GM19238 (cell line): ENCODE measurements at regions not wholly inside any gene's neighbourhood (a gene's known extent, or its start where the extent isn't known, plus 50 kb on each side); places are given as distances from the start of the nearest gene placed in this dataset.
"Not testable (repeated sequence)": the region's sequence is repeated elsewhere in the genome, so short reads cannot be mapped to it uniquely, and the experiment has no call there.

Experiments used
- DNase-seq: peaks from one replicate; pipeline ENCODE4 v3.0.0; 2011; ENCODE audit warnings: low spot score; ENCODE audit not compliant: insufficient read length

DNA sequence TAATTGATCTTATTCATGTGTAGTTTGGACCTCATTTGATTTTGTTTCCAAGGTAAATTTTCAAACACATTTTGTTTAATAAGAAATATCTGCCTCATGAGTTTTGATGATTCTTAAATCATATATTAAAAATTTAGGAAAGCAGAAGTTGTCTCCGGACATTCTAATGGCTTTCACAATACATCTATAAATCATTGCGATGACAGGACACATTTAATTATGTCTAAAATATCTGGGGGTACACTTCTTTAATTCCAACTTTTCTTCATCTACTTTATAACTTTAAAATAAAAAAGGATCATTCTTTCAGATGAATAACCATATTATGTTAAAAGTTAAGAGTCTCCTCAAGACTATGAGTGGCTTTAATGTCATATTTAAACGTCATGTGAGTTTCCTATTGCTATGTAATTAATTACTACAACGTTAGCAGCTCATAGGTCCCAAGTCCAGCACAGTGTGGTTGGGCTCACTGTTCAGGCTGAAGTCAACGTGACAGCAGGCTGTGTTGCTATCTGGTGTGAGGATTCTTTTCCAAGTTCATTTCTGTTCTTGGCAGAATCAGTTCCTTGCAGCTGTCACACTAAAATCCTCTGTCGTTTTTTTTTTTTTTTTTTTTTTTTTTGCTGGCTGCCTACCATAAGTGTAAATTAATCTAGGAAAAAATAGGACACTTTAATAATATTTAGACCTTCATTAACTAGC is 893.5 kb downstream of the LTN1 start:
- no peak for DNase-seq

DNA sequence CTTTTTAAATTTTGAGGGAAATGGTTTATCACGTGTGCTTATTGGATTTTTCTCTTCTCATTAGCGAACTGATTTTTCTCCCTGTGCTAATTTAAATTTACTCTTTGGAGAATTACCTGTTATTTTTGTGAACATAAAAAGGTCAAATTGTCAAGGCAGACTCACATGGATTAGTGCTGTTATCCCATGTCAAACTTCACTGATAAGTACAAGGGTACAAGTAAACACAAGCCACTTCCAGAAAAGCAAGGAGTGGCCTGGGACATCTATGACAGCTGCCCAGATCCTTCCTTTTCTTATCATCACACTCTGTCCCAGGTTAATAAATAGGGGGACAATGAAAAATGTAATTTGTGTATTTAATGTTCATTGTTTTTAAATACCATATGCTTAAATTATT is 901.2 kb downstream of the LTN1 start:
- no peak for DNase-seq

DNA sequence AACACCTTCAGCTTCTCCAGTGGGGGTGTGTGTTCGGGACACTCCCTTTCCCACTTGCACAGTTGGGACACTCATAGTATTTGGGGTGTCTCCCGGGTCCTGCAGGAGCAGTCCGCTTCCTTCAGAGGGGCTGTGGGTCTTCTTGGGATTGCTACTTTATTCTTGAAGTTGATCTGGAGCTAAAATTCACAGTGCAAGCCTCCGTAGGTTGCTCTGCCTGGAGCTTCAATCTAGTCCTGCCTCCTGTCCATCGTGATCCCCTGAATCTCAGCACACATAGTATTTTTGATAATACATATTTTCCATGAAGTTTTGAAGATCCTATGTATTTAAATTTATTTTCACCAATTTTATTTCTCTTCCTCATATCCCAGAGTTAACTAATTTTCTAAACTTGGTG is 902.1 kb downstream of the LTN1 start:
- DNase-seq, result no peak

DNA sequence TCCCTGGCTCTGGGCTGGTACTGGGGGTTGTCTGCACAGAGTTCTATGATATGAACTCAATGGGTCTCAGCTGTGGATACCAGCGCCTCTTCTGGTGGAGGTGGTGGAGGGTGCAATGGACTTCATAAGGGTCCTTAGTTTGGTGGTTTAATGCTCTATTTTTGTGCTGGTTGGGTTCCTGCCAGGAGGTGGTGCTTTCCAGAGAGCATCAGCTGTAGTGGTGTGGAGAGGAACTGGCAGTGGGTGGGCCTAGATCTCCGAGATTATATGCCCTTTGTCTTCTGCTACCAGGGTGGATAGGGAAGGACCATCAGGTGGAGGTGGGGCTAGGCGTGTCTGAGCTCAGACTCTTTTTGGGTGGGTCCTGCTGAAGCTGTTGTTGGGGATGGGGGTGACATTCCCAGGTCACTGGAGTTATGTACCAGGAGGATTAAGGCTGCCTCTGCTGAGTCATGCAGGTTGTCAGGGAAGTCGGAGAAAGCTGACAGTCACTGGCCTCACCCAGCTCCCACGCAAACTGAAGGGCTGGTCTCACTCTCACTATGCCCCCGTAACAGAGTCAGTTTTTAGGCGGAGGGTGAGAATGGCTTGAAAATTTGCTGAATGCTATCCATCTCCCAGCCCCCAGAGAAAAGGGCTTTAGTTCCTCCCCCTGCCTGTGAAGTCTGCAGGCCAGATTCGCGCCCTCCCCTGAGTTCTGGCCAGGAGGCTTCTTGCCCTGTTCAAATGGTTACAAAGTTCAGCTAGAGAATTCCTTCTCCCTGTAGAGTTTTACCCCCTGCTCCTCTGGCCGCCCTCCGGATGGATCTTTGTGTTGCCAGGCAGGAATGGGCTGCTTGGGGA is 902.9 kb downstream of the LTN1 start:
- DNase-seq, result no peak

DNA sequence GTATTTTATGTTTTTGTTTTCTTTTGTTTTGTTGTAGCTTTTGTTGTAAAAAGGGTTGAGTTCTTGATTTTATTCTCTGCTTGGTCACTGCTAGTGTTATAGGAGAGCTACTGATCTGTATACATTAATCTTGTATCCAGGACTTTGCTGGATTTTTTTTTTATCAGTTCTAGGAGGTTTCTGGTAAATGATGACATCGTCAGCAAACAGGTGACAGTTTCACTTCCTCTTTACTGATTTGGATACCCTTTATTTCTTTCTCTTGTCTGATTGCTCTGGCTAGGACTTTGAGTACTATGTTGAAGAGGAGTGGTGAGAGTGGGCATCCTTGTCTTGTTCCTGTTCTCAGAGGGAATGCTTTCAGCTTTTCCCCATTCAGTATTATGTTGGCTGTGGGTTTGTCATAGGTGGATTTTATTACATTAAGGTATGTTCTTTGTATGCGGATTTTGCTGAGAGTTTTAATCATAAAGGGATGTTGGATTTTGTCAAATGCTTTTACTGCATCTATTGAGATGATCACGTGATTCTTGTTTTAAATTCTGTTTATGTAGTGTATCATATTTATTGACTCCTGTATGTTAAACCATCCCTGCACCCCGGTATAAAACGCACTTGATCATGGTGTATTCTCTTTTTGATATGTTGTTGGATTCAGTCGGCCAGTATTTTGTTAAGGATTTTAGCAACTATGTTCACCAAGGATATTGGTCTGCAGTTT is 905.7 kb downstream of the LTN1 start:
- no peak for DNase-seq

DNA sequence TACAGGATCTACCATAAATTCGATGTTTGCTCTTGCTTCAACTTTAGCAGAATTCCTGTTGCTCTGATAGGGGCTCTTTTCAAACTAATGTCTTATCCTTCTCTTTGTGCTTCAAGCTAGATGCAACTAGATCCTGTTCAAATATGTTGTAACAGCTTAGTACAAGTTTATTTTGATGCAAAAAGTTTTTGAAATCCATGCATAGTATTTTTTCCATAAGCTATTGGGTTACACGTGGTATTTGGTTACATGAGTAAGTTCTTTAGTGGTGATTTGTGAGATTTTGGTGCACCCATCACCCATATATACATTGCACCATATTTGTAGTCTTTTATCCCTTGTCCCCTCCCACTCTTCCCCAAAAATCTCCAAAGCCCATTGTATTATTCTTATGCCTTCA is 907.7 kb downstream of the LTN1 start:
- no peak for DNase-seq

DNA sequence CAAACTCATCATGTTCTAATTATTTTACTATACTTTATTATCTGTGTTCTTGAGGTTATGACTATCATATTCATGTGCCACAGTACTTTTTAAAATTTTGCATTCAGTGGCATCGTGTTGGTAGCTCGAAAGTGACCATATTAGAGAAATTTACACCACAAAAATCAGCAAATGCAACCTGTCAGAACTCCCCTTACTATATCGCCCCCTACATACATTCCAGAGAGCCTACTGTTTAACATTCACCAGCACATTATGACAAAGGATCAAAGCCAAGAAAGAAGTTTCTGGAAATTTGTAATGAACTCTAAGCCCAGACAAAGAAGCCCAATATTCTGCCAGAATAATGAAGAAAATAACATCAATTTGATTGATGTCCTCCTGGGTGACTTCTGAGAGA is 909.3 kb downstream of the LTN1 start:
- DNase-seq, result no peak

DNA sequence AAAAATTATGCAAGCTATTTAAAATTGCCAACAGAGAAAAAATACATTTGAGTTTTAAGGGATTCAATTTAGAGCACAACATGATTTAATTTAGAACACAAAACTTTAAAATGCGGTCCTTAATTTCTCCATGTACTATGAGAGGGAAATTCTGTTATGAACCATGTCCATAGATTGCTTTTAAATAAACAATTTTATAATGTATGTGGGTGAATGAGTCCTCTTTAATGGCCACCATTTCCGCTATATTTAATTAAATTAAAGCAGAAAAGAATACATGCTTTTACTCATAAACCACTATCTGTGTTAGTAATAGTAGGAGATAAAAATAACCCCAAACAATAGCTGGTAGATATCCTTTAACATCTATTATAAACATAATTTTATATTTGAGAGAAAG is 914.6 kb downstream of the LTN1 start:
- no peak for DNase-seq

DNA sequence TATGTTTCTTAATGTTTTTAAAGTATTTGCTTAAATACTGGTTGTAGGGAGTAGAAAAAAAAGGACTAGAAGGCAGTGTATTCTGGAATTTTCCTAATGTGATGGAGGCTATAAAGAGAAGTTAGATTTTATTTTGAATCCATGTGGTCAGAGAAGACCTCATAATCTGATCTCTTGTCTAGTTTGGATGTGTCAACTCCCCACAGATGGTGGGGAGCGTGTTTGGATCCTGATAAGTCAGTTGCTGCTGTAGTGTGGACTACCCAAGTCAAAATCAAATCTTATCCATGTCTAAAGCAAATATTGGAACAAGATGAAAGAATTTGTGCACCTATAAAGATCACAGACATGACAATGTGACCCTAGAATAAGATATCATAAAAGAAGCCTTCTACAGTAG is 918.0 kb downstream of the LTN1 start:
- DNase-seq, result no peak

DNA sequence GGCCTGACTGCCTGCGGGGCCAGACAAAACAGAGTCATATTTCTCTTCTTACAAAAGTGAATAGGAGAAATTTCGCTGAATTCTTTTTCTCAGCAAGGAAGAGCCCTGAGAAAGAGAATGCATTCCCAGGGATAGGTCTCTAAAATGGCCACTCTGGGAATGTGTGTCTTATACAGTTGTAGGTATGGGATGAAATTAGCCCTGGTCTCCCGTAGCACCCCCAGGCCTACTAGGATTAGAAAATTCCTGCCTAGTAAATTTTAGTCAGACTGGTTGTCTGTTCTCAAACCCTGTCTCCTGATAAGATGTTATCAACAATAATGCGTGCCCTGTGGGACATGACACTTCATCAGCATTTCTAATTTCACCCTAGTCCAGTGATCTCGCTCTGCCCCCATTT is 920.1 kb downstream of the LTN1 start:
- no peak for DNase-seq

DNA sequence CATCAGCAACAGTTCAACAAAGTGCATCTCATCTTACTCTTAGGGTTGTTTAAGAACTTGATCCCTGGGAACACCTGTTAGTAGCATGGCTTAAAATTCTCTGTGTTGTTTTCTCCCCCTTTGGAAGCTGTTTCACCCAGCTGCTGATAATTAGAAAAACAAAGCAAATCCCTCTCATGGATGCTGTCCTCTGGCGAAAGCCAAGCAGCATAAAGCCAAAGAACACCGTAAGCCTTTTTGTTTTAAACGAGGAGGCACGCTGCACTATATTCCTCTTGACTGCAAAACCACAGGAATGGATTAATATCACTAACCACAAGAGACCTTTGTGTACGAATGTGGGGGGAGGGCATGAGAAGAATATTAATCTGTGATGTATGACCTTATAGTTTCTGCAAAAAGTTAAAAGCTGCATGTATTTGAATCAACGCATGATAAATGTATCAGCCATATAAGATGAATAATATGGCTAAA is 923.2 kb downstream of the LTN1 start:
- DNase-seq, result no peak

DNA sequence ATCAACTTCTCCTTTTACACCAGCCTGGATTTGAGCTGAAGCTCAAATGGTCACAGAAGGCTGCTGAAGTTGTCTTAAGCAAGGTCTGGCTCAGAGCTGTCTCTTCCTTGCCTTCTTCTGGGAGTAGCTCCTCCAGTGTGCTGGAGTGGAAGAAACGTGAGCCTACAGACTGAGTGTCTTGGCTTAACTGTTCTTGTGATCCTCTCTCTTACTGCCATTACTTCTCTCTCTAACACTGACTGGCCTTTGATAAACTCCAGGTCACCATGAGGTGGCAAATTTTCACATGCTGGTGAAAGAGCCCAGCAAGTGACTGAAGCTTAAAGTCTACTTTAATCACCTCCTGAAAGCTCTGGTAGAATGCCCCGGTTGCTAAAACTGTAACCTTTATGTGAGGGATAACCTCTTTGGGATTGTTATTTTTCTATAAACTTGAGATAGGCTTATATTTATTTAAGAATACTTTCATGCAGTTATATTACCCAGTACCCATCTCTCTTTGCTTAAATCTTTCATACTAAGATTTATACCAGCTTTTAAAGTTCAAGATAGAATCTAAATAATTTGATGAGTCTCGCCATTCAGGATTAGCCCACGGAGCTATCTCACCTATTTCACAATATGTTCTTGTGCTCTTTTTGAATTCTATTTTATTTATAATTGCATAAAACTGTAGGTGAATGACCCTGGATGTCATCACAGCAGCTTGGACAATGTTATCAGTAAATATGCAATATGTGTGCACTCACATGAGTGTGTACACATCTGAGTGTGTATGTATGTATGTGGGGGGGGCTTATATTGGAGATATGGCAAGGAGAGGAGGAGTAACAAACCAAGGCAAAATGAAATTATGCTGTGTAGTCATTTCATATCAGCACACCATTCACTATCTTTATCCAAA is 924.0 kb downstream of the LTN1 start:
- DNase-seq, result no peak

DNA sequence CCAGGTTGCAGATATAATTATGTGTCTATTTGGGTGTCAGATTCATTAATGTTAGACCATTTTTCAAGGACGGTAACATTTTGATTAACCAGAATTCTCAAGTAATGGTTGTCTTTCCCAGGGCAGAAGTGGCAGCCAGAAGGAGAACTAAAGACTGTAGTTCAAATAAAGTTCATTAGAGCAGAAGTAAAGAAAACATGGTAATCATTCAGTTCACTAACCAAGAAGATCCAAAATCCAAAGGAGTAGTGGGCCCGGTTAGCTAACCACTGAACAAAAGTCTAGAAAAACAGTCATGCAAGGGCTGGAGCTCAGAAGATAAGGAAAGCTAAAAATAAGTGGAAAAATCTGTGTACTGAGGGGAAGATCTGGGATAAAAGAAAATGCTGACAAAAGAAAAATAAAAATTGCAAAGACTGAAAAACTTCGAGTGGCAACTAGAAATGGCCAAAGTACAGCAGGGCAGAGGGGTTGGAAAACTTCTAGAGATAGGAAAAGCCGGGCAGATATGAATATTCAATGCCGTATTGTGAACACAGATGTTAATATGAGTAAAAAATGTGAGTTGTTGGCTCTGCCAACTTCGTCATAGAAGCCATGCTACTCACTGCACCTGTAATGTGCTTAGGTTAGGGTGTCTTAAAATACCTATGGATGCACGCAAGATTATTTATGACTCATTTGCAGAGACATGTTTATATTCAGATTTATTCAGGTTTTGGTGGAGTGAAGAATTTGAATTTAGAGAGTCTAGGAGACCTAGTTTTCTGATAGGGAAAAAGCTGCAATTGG is 925.9 kb downstream of the LTN1 start:
- DNase-seq, result no peak

DNA sequence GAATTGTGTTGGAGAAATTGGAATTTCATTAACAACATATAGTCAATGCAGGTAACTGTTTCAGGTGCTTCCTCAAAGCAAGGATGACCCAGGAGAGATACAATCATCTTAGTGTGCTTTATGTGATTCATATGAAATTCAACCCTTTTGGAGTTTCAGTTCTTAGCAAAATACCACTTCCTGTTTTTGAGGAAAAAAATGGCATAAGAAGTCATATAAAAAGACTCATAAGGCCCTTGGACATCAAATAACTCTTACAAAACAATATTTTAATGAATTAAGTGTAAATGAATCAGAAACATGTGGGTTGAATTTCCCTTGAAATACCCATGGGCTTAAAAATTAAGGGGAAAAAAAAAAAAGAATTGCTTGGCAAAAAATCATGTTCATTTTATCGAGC is 926.6 kb downstream of the LTN1 start:
- no peak for DNase-seq

DNA sequence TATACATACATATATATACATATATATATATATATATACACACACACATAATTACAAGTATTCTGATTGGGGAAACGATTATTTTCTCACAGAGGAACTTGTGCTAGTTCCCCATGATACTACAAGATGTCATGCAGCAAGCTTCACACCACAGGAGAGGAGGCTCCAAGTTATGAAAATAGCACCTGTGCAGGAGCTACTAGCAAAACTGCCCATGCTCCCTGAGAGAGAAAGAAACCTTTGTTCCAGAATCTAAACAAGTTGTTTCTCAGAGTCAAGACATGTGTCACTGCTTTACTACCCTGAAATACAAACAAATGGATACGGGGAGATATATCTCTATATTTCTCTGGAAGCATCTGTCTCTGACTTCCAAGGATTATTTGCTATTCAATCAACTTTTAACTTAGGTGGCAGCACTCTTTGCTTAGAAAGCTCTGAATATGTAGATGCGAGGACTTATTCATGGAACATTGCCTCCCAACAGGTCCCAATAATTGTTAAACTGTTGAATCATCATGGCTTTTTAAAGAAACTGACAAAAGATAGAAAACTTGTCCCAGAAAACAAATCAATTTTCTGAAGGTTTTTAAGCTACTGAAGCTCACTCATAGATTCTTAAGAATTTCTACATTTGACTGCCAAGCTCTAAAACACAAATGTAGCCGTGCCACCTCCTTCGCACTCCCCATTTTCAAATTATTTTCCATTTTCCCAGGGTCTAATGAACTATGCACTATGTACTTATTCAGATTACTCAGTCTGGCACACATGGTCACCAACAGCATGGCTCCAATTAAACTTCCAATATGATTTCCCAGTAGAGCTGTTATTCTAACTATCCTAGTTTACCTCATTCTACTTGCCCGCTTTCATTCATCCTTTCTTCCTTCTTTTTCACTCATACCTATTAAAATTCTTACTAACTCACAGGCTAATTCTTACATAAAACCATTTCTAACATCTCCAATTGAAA is 929.1 kb downstream of the LTN1 start:
- DNase-seq, result no peak

DNA sequence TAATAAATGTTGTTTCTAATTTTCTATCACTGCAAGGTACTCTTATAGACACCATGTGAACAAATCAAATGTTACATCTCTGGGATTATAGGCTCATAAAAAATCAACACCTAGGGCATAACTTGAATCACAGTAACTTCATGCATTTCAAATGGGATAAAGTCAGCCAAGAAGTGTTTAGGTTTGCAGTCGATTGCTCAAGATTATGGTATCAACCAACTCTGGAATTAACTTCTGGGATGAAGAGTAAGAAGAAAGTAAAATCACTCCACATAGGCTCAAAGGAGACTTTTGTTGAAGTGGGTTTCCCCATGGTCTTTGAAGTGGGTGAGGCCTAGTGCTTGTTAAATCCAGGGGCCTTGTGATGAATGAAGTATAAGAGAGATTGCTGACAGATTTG is 939.7 kb downstream of the LTN1 start:
- DNase-seq, result not testable (repeated sequence)

DNA sequence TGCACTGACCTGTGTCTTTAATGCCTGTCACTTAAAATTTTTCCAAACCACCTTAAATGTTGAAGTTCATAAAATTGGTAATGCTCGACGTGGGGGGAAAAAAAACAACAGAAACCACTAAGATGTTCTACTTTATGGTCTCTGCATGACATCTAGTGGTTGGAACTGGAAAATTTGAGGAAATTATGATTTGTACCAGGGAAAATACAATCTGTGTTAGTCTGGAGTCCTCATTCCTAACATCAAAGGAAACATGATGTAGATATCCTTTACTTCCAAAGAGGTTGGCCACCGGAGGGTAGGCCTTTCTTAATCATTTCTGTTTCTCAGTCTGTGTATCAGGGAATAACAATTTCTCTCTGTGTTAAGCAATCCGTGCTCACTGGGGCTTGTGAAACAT is 941.0 kb downstream of the LTN1 start:
- not testable (repeated sequence) for DNase-seq

DNA sequence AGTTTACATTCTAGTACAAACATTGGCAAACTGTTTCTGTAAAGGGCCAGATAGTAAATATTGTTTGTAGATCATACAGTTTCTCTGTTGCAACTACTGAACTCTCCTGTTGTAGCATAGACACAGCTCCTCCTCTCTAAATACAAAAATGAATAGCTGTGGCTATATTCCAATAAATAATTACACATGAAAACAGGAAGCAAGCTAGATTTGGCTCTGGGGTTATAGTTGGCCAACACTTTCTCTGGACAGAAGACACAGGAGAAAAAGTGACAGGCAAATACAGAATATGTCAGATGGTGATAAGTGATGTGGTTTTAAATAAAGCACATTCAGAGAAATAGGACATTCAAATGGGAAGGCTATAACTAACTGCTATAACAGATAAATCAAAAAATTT is 957.0 kb downstream of the LTN1 start:
- not testable (repeated sequence) for DNase-seq

DNA sequence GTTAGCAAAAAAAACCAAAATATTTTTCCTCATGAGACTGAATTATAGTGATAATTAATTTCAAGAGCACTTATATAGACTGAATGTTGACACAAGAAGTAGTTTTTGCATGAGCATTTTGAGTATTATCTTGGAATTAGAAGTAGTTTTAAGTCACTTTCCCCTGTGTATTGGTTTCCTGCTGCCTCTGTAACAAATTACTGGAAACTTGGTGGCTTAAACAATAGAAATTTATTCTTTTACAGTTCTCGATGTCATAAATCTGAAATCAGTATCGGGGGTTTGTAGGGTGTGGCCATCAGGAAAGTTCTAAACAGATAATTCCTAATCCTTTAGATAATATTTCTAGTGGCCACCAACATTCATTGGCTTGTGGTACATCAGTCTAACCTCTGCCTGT is 957.8 kb downstream of the LTN1 start:
- not testable (repeated sequence) for DNase-seq
